Left renal pelvis (tissue), 4 donors: ENCODE measurements at regions not wholly inside any gene's neighbourhood (a gene's known extent, or its start where the extent isn't known, plus 50 kb on each side); places are given as distances from the start of the nearest gene placed in this dataset.

Experiments used
- DNase-seq, 4 donors: peaks; one replicate each; pipeline ENCODE4 v3.0.0-alpha.2; 2013; ENCODE audit warnings: low read depth in 4 of 4, low spot score in 3 of 4

DNA sequence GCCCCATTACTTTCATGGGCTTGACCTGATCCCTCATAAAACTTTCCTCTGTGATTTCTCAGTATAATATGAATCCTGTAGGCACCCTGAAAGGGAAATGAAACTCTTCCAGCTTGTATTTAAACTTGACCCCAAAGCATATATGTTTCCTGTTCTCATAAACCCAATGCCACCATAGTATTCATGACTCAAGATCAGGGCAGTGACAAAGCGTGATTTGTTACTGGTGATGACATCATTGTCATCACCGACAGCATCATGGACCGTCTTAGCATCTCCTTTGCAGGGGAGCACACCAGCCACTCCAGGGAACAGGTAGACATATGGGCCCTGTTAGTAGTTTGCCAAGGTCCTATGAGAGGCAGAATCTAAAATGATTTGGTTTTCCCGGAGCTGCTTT, 741.2 kb downstream of the NR2F2 start:
- DNase-seq: no peak

- no peak for DNase-seq
Measured at GRCh38 chr15:97072545-97072944, 742.0 kb downstream of the NR2F2 start.

- no peak for DNase-seq
Measured at GRCh38 chr15:97076011-97076410, 745.5 kb downstream of the NR2F2 start.

DNA sequence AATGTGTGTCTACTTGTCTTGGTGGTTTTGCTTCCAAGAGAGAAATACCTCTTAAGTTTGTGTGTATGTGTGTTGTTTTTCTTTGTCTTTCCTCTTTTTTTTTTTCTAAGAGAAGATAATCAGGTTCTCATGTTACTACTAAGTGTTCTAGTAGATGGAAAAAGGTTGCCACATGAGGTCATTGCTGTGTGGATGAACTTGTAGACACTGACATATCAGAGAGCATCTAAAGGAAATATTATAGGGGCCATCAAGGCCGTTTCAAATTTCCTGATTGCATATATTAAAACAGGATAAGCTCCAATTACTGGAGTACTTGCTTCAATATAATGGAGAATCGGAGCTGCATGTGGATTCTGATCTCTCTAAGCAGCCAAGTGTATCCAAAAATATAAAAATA, 747.5 kb downstream of the NR2F2 start:
- DNase-seq: no peak

- DNase-seq: no peak
Measured at GRCh38 chr15:97078591-97078990, 748.1 kb downstream of the NR2F2 start.

- no peak for DNase-seq
Measured at GRCh38 chr15:97081666-97082226, 751.2 kb downstream of the NR2F2 start.

GRCh38 chr15:97082830-97083229, 752.3 kb downstream of the NR2F2 start:
- peak in 3 of 4 donors; percentile 58 to 76 (median 60) for DNase-seq

- DNase-seq: no peak
Measured at GRCh38 chr15:97084650-97085049, 754.1 kb downstream of the NR2F2 start.

DNA sequence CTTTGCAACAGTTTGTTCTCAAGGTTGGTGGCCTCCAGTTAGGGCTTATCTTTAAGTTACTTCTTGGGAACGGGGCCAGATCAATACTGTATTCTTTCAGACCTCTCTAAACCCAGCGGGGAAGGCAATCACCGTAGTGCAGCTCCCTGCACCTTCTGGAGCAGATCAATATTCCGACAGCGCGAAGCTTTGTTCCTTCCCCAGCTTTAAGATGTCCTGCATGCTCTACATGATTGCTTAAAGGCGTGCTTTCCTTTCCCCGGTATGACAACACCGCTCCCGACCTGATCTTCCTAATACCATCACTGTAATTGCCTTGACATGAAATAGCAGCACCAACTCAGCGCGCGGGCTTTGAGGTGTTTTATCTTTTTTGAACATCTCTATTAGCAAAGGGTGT, 755.2 kb downstream of the NR2F2 start:
- no peak for DNase-seq

DNA sequence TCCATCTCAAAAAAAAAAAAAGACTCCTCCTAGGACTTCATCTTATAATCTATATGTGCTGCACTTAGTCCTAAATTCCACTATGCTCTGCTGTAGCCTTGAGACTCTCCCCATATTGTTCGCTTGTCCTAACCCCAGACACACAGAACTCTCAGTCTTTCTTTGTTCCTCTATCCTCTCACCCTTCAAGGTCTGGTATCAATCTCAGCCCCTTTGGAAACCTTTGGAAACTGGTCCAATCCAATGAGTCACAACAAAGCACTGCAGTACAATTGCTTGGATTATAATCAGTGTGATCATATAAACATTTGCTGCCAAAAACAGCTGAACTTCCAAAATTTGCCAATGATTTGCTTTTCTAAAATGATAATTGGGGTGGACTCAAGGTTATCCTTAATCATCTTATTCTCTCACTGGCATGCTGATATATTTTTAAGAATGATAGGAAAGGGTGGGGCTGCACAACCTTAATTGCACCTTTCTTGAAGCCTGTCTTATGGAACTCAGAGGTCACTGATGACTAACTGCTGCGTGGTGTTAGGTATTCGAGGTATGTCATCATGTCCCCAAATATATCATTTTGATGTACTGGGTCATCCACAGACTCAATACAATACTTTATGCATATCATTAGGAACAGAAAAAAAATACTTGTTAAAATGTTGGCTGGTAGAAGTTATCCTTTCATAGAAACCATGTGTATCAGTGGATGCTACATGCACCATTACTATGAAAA, 756.7 kb downstream of the NR2F2 start:
- no peak for DNase-seq

- no peak for DNase-seq
Measured at GRCh38 chr15:97091093-97091492, 760.6 kb downstream of the NR2F2 start.

DNA sequence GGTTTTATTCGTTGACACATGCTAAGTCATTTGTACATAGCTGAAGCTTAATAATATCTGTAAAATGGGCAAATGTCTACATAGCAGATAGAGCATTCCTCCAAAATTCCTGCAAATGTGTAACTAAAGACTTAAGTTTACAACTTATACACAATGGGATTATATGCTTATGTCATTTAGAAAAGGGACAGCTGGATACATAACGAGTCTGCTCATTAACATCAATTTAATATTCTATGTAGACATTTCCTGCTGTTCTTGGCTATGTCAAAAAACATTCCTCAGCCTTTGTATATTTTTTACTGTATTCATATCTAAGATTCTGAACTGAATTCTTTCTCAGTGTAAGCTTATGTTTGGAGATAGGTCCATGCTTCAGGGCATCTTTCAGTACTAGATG, 762.2 kb downstream of the NR2F2 start:
- DNase-seq: no peak

- DNase-seq: no peak
Measured at GRCh38 chr15:97096303-97096835, 765.9 kb downstream of the NR2F2 start.

- DNase-seq: no peak
Measured at GRCh38 chr15:97099040-97099439, 768.5 kb downstream of the NR2F2 start.

DNA sequence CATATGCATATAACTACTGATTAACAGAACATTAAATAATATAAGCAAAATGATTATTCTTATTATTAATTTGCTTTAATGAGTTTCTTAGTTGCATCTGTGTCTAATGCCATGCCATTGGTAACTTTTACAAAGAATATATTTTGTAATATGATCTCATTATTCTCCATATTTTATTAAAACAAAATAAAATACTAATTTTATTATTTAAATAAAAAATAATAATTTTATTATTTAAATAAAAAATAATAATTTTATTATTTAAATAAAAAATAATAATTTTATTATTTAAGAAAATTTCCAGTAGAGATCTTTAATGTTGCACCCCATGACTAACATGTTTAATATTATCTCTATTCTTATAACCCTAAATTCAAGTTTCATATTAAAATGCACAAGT, 771.1 kb downstream of the NR2F2 start:
- no peak for DNase-seq

DNA sequence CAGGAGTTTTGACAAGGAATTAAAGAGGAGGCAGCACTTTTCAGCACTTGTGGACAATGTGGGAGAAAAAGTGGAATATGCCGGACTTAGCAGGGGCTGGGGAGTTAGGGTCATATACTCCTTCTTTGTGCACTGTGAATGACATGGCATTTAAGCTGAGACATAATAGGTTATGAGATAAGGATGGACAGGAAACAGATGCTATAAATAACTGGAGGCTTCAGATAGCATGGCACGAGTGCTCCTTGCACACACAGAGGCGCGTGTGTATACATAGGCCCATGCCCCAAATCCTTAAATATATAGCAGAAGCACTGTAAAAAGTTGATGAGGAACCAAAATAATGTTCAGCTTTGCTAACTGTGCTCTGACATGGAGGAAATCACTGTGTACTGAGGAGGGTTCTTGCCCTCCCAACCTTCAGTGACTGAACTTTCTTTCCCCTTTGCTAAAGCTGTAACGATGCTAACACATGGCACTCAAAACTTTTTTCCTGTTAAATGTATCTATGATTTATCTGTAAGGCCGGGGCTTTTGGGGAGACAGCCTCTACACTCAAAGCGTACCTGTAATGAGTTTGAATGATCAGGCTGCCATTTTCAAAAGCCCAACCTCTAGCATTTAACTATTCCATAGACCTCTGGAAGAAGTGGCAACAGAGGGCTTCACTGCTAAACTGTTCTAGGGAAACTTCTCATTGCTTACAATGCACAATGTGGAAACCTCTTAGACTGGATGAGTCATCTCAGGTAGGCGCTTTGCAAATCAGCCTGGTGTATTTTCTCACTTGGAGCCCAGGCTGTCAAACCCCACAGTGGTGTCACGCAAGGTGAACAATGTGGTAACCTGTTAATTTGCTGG, 784.6 kb downstream of the NR2F2 start:
- DNase-seq: no peak

- peak in 1 of 4 donors; percentile 19 for DNase-seq
Measured at GRCh38 chr15:97115761-97116070, 785.2 kb downstream of the NR2F2 start.

GRCh38 chr15:97124790-97125189, 794.3 kb downstream of the NR2F2 start:
- DNase-seq: no peak

GRCh38 chr15:97126553-97127233, 796.2 kb downstream of the NR2F2 start:
- DNase-seq: no peak

DNA sequence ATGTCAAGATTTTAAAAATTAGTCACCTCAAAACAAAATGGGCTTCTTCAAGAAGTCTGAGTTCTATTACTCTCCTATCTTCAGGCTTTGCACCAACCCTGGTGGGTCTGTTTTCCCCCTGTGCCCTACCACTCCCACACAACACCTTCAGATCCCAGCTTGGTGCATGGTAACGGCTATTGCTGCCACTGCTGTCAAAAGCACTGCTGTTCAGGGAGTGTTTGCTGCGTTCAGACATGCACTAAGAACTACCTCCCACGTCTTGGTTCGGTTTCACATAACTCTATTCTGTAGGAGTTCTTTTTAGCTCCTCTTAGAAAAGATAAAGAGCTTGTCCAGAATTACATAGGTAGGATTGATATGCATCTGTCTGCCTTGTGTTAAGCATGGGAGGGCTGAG, 799.2 kb downstream of the NR2F2 start:
- peak in 2 of 4 donors; percentile 8 to 27 for DNase-seq

- DNase-seq: no peak
Measured at GRCh38 chr15:97140216-97140615, 809.7 kb downstream of the NR2F2 start.
